Glutamatergic neuron (in vitro differentiated cells): ENCODE measurements at regions not wholly inside any gene's neighbourhood (a gene's known extent, or its start where the extent isn't known, plus 50 kb on each side); places are given as distances from the start of the nearest gene placed in this dataset.

Source experiments
- DNase-seq: peaks from one replicate; pipeline ENCODE4 v3.0.0; 2022
- H3K27ac Mint-ChIP-seq: one replicate; pipeline ENCODE4 v1.8.0; 2020; ENCODE audit warnings: mild to moderate bottlenecking, mixed read lengths, inconsistent platforms; ENCODE audit not compliant: unreplicated experiment
- H3K27me3 Mint-ChIP-seq: one replicate; pipeline ENCODE4 v1.8.0; 2020; ENCODE audit warnings: mild to moderate bottlenecking, moderate library complexity, mixed read lengths, inconsistent platforms; ENCODE audit not compliant: unreplicated experiment
- H3K36me3 Mint-ChIP-seq: one replicate; pipeline ENCODE4 v1.8.0; 2020; ENCODE audit warnings: mild to moderate bottlenecking, mixed read lengths, inconsistent platforms; ENCODE audit not compliant: unreplicated experiment
- H3K4me1 Mint-ChIP-seq: one replicate; pipeline ENCODE4 v1.8.0; 2020; ENCODE audit warnings: mild to moderate bottlenecking, low read depth, mixed read lengths, inconsistent platforms; ENCODE audit not compliant: unreplicated experiment
- H3K4me3 Mint-ChIP-seq: one replicate; pipeline ENCODE4 v1.8.0; 2020; ENCODE audit warnings: mild to moderate bottlenecking, mixed read lengths, inconsistent platforms; ENCODE audit not compliant: unreplicated experiment
- H3K9me3 Mint-ChIP-seq: one replicate; pipeline ENCODE4 v1.8.0; 2020; ENCODE audit warnings: mild to moderate bottlenecking, moderate library complexity, mixed read lengths, inconsistent platforms; ENCODE audit not compliant: unreplicated experiment
- TF ChIP-seq, protein P1 (sequence below): fragments of 200-600 bp; sonication (generic); IDR thresholded peaks from one replicate; pipeline ENCODE4 v1.5.0; 2021; ENCODE audit not compliant: partially characterized antibody, unreplicated experiment

DNA sequence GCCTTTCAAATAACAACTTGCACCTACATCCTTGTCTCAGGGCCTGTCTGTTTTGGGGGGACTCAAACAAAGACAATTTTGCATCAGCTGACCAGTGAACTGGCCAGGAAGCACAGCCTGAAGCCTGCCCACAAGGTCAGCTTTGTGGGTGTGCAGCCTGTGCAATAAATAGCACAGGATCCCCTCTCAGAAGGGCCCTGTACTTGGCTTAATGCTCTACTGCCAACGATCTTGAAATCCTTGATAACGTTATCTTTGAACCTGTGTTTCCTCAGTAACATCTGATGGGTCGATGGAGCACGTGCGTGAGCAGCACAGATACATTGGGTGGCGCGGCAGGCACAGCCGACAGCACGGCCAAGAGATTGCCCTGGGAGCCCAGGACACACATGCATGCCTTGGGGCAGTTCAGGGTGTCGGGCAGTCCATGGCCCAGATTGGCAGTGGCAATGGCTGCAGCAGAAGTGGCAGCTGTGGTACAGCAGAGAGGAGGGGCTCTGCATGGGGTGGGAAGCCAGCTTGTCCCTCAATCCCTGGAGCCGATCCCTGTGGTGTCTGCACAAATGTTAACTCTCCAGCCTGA, 58.8 kb upstream of the ATP6AP2 start:
- no peaks in the 10 kb centered on the region for H3K36me3 Mint-ChIP-seq
- no peak for DNase-seq
- peaks cover 1% of the 10 kb centered on the region for H3K9me3 Mint-ChIP-seq
- TF ChIP-seq, protein P1, sequence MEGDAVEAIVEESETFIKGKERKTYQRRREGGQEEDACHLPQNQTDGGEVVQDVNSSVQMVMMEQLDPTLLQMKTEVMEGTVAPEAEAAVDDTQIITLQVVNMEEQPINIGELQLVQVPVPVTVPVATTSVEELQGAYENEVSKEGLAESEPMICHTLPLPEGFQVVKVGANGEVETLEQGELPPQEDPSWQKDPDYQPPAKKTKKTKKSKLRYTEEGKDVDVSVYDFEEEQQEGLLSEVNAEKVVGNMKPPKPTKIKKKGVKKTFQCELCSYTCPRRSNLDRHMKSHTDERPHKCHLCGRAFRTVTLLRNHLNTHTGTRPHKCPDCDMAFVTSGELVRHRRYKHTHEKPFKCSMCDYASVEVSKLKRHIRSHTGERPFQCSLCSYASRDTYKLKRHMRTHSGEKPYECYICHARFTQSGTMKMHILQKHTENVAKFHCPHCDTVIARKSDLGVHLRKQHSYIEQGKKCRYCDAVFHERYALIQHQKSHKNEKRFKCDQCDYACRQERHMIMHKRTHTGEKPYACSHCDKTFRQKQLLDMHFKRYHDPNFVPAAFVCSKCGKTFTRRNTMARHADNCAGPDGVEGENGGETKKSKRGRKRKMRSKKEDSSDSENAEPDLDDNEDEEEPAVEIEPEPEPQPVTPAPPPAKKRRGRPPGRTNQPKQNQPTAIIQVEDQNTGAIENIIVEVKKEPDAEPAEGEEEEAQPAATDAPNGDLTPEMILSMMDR: no peak
- H3K4me1 Mint-ChIP-seq: no peaks in the 10 kb centered on the region
- H3K27ac Mint-ChIP-seq: no peak overlapping the region
- H3K4me3 Mint-ChIP-seq: no peak overlapping the region
- peaks cover 3% of the 10 kb centered on the region for H3K27me3 Mint-ChIP-seq

DNA sequence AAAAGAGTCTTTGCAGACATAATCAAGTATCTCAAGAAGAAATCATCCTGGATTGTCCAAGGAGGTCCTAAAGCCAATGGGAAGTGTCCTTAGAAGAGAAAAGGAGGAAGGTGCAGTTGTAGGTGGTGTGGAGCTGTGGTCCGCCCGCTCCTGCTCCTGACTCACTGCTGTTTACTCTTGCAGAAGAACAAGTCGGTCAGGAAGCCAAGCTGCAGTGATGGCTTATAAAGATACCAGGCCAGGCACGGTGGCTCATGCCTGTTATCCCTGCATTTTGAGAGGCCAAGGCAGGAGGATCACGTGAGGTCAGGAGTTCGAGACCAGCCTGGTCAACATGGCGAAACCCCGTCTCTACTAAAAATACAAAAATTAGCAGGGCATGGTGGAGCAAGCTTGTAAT, 66.4 kb upstream of the ATP6AP2 start:
- no peaks in the 10 kb centered on the region for H3K36me3 Mint-ChIP-seq
- H3K9me3 Mint-ChIP-seq: no peaks in the 10 kb centered on the region
- TF ChIP-seq, protein P1: no peak
- no peaks in the 10 kb centered on the region for H3K4me1 Mint-ChIP-seq
- DNase-seq: no peak
- no peak overlapping the region for H3K27ac Mint-ChIP-seq
- no peak overlapping the region for H3K4me3 Mint-ChIP-seq
- H3K27me3 Mint-ChIP-seq: no peaks in the 10 kb centered on the region

DNA sequence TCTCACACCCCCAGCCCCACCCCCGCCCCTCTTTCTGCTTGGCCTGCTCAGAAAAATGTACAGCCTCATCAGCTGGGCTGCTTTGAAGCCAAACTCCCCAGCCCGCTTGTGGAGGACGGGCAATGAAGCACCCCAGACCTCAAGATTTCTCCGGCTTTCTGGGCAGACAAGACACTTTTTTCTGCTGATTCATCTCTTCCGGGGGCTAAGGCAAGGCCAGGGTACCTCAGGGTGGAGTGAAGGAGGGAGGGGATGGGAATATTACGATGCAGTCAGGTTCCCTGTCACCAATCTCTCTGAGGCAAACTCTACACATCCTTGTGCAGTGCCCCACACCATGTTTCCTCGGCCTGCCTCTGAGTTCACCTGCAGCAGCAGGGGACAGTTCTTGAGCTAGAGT, 66.9 kb upstream of the ATP6AP2 start:
- H3K9me3 Mint-ChIP-seq: no peaks in the 10 kb centered on the region
- H3K4me1 Mint-ChIP-seq: no peaks in the 10 kb centered on the region

DNA sequence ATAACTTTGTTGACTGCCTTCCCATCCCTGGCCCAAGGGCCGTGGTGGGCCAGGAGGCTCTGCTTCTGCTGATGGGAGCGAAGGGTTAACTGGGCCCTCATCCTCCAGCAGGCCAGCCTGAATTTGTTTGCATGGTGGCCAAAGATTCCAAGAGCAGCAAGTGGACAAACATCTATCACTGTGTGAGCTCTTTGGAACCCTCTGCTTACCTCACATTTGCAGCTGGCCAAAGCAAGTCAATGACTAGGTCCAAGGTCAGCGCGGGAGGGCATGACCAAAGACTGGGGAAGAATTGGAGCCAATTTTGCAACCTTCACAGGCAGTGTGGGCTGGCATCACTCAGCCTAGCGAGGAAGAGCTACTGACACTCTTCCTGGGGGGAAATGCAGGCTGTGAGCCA, 67.8 kb upstream of the ATP6AP2 start:
- no peak overlapping the region for H3K4me3 Mint-ChIP-seq
- no peak for DNase-seq
- no peaks in the 10 kb centered on the region for H3K4me1 Mint-ChIP-seq
- no peaks in the 10 kb centered on the region for H3K9me3 Mint-ChIP-seq
- no peak overlapping the region for H3K27ac Mint-ChIP-seq
- TF ChIP-seq, protein P1: no peak
- H3K36me3 Mint-ChIP-seq: no peaks in the 10 kb centered on the region
- no peaks in the 10 kb centered on the region for H3K27me3 Mint-ChIP-seq

More for the DNA sequence above, 66.9 kb upstream of the ATP6AP2 start:
- H3K36me3 Mint-ChIP-seq: no peaks in the 10 kb centered on the region
- DNase-seq: no peak
- H3K27me3 Mint-ChIP-seq: no peaks in the 10 kb centered on the region
- H3K4me3 Mint-ChIP-seq: no peak overlapping the region
- TF ChIP-seq, protein P1: no peak
- H3K27ac Mint-ChIP-seq: no peak overlapping the region

DNA sequence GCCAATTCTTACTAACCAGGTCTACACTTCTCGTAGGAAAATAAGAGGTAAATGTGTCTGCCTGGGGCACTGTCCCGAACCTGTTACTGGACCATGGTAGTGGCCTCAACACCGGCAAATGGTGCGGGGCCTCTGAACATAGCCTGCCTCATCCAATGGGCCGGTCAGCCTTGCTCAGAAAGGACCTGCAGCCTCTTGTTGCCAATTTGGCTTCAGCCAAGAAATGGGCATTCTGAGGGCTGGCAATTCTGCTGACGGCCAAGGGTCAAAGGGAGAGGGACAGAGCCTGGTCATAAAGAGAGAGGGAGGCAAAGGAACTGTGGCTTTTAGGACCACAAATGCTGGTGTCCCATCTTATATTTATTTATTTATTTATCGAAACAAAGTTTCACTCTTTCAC, 69.5 kb upstream of the ATP6AP2 start:
- no peaks in the 10 kb centered on the region for H3K36me3 Mint-ChIP-seq
- no peak overlapping the region for H3K27ac Mint-ChIP-seq
- H3K4me3 Mint-ChIP-seq: no peak overlapping the region
- H3K4me1 Mint-ChIP-seq: no peaks in the 10 kb centered on the region
- TF ChIP-seq, protein P1: no peak
- H3K9me3 Mint-ChIP-seq: no peaks in the 10 kb centered on the region
- DNase-seq: no peak
- no peaks in the 10 kb centered on the region for H3K27me3 Mint-ChIP-seq
